Epidermal melanocyte (primary cell): ENCODE measurements at regions not wholly inside any gene's neighbourhood (a gene's known extent, or its start where the extent isn't known, plus 50 kb on each side); places are given as distances from the start of the nearest gene placed in this dataset.
"Not testable (repeated sequence)": the region's sequence is repeated elsewhere in the genome, so short reads cannot be mapped to it uniquely, and the experiment has no call there.

Experiments
- DNase-seq: peaks from one replicate; pipeline ENCODE4 v3.0.0; 2011; ENCODE audit warnings: low spot score; ENCODE audit not compliant: insufficient read length

GRCh38 chr4:164197556-164197955, 556.4 kb upstream of the SMIM31 start:
- DNase-seq, result no peak

GRCh38 chr4:164203476-164203875, 550.5 kb upstream of the SMIM31 start:
- DNase-seq, result no peak

DNA sequence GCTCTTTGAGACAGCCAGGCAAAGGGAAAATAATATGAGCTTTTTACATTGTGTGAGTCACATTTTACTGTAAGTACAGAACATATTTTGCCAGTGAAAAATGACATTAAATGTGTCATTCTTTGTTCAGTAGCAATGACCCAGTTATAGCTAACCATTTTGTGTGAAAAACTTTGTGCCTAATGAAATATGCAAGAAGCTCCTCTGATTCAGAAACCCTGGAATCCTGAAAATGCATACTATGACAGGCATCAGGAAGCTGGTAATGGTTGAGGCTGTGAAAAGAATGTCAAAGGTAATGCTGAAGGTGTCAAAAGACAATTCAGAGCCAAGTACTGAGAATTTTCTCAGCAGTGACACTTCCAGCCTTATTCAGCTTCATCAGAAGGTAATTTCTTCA, 549.5 kb upstream of the SMIM31 start:
- no peak for DNase-seq

GRCh38 chr4:164207460-164207859, 546.5 kb upstream of the SMIM31 start:
- DNase-seq, result no peak

DNA sequence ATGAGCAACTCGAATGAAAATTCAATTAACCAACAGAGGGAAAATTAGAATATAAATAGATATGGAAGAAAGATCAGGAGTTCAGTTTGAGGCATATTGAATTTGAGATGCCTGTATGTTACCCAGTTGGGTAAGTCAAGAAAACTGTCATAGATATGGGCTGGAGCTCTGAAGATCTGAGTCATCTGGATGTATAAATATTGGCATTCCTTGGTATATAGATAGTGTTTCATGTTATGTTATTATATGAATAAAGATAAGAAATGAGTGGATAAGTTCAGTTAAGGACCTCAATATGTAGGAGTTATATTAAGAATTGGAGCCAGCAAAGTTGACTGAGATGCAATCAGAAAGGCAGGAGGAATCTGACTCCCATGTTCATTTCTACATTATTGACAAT, 543.6 kb upstream of the SMIM31 start:
- DNase-seq, result no peak

DNA sequence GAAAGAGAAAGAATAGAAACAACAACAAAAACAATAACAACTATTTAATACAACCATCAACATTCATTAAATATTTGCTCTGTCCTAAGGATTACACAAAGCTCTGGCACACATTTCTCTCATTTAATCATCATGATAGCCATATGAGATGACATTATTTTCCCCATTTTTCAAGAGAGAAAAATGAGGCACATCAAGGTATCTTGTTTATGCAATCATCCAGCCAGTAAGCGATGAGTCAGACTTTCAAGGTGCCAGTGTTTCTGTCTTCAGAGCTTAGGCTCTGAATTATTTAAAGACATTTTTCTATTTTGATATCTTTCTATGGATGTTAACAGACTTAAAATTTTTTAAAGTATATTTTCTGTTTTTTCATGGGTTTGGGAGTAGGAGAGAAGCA, 541.8 kb upstream of the SMIM31 start:
- DNase-seq, result no peak

- no peak for DNase-seq
Observed at GRCh38 chr4:164212714-164213113, 541.2 kb upstream of the SMIM31 start.

DNA sequence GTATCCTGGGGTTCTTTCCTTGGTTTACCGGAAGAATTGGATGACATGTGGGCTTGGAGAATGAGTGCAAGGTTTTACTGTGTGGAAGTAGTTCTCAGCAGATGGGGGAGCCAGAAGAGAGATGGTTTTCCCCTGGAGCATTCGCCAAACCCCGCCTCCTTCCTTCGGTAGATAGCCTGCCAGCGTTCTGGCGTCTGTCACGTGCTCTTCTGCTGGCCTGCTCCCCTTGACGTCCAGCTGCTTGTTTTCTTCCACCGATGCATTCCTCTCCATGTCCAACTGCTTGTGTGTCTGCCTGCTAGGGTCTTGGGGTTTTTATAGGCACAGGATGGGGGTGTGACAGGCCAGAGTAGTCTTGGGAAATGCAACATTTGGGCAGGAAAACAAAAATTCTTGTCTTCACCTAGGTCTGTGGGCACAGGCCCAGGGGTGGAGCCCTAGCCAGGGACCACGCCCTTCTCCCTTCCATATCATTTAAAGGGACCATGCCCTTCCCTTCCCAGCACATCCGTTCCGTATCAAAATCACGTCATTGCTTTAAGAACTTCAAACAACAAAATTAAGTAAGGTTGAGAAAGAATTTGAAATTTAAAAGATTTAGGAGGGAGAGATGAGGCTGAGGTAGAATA, 538.7 kb upstream of the SMIM31 start:
- DNase-seq, result no peak

GRCh38 chr4:164221631-164222030, 532.3 kb upstream of the SMIM31 start:
- DNase-seq, result no peak

GRCh38 chr4:164224871-164225270, 529.1 kb upstream of the SMIM31 start:
- no peak for DNase-seq

DNA sequence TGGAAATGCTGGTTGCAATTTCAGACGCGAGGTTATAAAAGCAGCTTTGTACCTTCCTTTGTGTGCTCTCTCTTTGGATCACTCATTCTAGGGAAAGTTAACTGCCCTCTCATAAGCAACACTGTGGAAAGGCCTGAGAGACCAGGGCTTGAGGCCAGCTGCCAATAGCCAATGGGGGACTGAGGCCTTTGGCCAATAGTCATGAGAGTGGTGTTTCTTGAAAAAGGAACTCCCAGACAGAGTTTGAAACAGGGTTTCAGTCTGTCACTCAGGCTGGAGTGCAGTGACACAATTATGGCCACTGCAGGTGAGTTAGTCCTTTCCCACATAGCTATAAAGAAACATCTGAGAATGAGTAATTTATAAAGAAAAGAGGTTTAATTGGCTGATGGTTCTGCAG, 524.7 kb upstream of the SMIM31 start:
- DNase-seq, result no peak

- no peak for DNase-seq
Observed at GRCh38 chr4:164239433-164239832, 514.5 kb upstream of the SMIM31 start.

DNA sequence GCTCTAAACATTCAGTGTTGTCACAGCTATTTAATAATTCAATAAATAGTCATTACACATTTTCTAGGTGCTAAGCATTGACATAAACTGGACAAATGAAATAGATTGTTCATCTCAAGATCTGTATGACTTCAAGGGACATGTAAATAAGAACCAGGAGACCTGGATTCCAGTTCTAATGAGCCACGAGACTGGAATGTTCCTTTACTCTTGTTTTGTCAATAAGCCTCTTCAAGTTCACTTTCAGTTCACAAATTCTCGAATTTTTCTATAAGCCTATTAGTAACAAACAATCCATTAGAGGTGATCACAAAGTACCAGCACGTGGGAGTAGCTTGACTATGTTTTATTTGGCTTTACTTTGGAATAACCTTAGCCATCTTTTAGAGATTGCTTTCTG, 514.0 kb upstream of the SMIM31 start:
- DNase-seq, result no peak

DNA sequence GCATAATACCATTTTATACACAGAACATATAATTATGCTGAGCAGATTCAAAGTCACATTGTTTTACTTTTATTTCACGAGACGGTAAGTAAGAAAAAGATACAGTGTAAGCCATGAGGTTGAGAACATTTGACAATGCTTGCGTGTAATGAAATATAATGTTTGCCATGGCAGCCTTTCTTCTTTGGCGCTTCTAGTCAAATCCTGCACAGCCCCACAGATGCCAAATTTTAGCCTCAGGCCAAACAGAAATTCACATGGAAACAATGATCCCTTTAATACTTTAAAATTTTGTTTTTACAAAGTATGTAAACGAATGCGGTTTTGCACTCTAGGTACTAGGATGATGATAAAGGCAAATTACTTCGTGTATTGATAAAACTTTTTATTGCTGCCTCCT, 502.7 kb upstream of the SMIM31 start:
- DNase-seq, result peak; percentile 17

DNA sequence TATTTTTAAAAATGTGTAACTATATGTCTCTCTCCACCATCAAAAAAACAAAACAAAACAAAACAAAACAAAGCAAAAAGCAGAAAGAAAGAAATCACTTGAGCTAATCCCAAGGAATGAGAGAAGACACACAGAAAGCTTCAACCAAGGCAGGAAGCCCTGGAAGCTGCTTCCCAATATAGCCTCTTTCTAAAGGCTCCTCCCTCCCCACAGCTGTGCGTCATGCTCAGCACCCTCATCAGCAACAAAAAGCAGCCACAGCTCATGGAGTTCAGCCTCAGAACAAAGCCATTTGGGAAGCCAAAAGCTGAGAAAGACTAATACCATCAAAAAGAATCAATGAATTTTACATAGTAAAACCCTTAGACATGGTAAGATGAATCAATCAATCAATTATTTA, 501.6 kb upstream of the SMIM31 start:
- DNase-seq, result no peak

GRCh38 chr4:164261831-164262230, 492.1 kb upstream of the SMIM31 start:
- DNase-seq, result no peak

- not testable (repeated sequence) for DNase-seq
Observed at GRCh38 chr4:164262508-164262907, 491.4 kb upstream of the SMIM31 start.

DNA sequence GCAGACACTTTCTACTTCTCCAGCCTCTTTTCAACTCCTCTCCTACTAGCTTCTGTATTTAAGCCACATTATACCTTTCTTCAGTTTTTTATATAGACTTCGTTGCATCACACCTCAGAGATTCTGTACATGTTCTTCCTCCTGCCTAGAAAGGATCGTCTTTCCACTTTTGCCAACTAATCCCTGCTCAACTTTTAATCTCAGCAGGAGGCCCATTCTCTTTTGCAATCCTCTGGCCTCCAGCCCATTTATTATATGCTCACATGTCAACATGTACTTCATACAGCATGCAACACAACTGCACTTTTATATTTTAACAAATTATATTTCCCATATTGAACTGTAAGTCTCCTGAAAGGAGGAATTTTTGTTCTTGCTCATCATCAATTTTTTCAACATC, 476.5 kb upstream of the SMIM31 start:
- not testable (repeated sequence) for DNase-seq

DNA sequence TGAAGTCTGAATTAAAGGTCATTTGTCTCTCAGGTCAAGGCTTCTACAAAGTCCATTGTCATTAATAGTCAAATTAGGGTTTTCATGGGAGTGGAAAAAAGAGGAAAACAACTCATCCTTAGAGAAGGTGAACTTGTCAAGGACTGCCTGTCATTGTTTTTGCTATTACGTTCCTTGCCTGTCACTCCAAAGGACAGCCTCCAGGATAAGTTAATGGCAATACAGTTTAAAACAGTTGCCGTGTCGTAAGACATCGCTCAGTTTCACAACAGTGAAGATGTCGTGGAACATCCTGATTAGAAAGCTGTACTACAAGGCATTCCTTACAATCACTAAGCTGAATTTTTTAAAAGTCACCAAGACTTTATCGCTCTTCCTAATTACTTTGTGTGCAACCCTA, 466.8 kb upstream of the SMIM31 start:
- DNase-seq, result no peak

DNA sequence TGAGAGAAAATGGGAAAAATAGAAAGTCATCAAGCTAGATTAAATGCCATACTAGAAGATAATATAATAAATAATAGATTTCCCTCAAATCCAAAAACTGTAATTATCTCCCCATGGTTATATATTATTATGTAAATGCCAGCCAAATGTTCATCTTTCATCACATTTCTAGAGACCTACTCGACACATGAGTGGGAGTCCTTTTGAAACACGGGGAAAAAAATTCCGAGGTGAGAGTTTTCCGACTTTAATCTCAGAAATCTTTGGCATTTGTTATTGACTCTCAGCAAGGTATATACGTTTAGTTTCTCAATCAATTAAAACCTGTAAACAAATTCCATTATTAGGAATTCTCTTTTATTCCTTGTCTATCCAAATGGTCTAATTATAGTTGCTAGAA, 465.4 kb upstream of the SMIM31 start:
- DNase-seq, result no peak

- no peak for DNase-seq
Observed at GRCh38 chr4:164293203-164293602, 460.7 kb upstream of the SMIM31 start.

DNA sequence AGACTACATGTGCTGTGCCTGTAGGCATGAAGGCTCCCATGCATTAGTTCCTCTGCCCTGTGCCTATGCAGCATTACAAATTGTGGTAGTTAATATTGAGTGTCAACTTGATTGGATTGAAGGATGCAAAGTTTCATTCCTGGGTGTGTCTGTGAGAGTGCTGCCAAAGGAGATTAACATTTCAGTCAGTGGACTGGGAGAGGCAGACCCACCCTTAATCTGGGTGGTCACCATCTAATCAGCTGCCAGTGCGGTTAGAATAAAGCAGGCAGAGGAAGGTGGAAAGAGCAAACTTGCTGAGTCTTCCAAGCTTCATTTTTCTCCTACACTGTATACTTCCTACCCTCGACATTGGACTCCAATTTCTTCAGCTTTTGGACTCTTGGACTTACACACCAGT, 460.2 kb upstream of the SMIM31 start:
- DNase-seq, result no peak

- DNase-seq, result no peak
Observed at GRCh38 chr4:164301430-164301829, 452.5 kb upstream of the SMIM31 start.

GRCh38 chr4:164304101-164304639, 449.8 kb upstream of the SMIM31 start:
- DNase-seq, result no peak
